HCT116 (cell line): ENCODE measurements at regions not wholly inside any gene's neighbourhood (a gene's known extent, or its start where the extent isn't known, plus 50 kb on each side); places are given as distances from the start of the nearest gene placed in this dataset.

ENCODE experiments used
- ATAC-seq: fragments of 200-7000 bp; cut with Tn5 transposase; 2 replicates; pipeline ENCODE4 v1.9.1; 2020; ENCODE audit warnings: mild to moderate bottlenecking, moderate library complexity
- BruUV-seq: library from RNA; stranded (reverse); fragments of 400-500 nt; replicated peaks from 2 replicates; lab custom pipeline; 2021; lab: Mats Ljungman, UMichigan
- CTCF ChIA-PET: fragments of 300-600 bp; sonication (Branson Sonifier 250); formaldehyde crosslinking; loops from one replicate; lab custom pipeline; 2021; ENCODE audit warnings: antibody characterized with exemption; lab: Charles Lee
- POLR2A ChIA-PET: fragments of 300-600, 350-600 bp; sonication (Branson Sonifier 250); formaldehyde crosslinking; loops from one replicate; lab custom pipeline; 2021; ENCODE audit warnings: antibody characterized with exemption; lab: Charles Lee
- RAD21 ChIA-PET, 2 experiments: fragments of 300-600 bp; sonication (Branson Sonifier 250); formaldehyde crosslinking; loops; one replicate each; lab custom pipeline; 2023; ENCODE audit warnings: low total read pairs in 2 of 2; ENCODE audit not compliant: uncharacterized antibody in 2 of 2, unreplicated experiment in 2 of 2, low non-redundant PET in 1 of 2; lab: Charles Lee
- DNase-seq: peaks from one replicate; pipeline ENCODE4 v3.0.0-alpha.2; 2010; ENCODE audit warnings: low read depth, low spot score
- H2AFZ ChIP-seq: fragments of 200-600 bp; shearing (Covaris generic), sonication (generic); 2 replicates; pipeline ENCODE4 v1.6.1; 2017; ENCODE audit warnings: low read depth, mixed run types, mixed read lengths, antibody characterized with exemption, low read length; ENCODE audit not compliant: poor library complexity, severe bottlenecking
- H3K27ac ChIP-seq: 2 replicates; pipeline ENCODE4 v1.5.1; 2012; ENCODE audit warnings: low read depth, low read length
- H3K27me3 ChIP-seq: fragments of 200-600 bp; sonication (generic); 2 replicates; pipeline ENCODE4 v1.6.1; 2016; ENCODE audit warnings: mixed run types, low read length, mixed read lengths; ENCODE audit not compliant: insufficient read depth
- H3K36me3 ChIP-seq, 2 experiments: fragments of 200-500 bp in 1 of 2; fragments of 200-600 bp in 1 of 2; sonication (Bioruptor generic) in 1 of 2; sonication (generic) in 1 of 2; 2 replicates each; pipeline versions ENCODE4 v1.5.1 to v1.6.1; 2014 to 2016; ENCODE audit warnings: low read length in 2 of 2, inconsistent platforms in 1 of 2, mixed read lengths in 1 of 2, mixed run types in 1 of 2; ENCODE audit not compliant: insufficient read depth in 2 of 2, control insufficient read depth in 1 of 2
- H3K4me1 ChIP-seq, 2 experiments: fragments of 200-600 bp in 1 of 2; sonication (generic) in 1 of 2; 2 replicates each; pipeline versions ENCODE4 v1.5.1 to v1.6.1; 2012 to 2017; ENCODE audit warnings: low read length in 2 of 2, inconsistent platforms in 1 of 2, mild to moderate bottlenecking in 1 of 2, mixed read lengths in 1 of 2, mixed run types in 1 of 2, moderate library complexity in 1 of 2; ENCODE audit not compliant: insufficient read depth in 2 of 2, control insufficient read depth in 1 of 2
- H3K4me2 ChIP-seq: fragments of 200-600 bp; sonication (generic); 2 replicates; pipeline ENCODE4 v1.6.1; 2017; ENCODE audit warnings: mixed run types, low read length, mixed read lengths
- H3K4me3 ChIP-seq, 2 experiments: fragments of 200-600 bp in 1 of 2; sonication (generic) in 1 of 2; replicated peaks in 1 of 2; 2 replicates each; pipeline ENCODE4 v1.5.1; 2011 to 2016; ENCODE audit warnings: low read length in 2 of 2, control low read depth in 1 of 2, low read depth in 1 of 2, mild to moderate bottlenecking in 1 of 2, mixed read lengths in 1 of 2, mixed run types in 1 of 2
- H3K79me2 ChIP-seq: fragments of 200-600 bp; sonication (generic); 2 replicates; pipeline ENCODE4 v1.6.1; 2017; ENCODE audit warnings: mild to moderate bottlenecking, mixed run types, low read length, moderate library complexity, mixed read lengths; ENCODE audit not compliant: insufficient read depth
- H3K9ac ChIP-seq: fragments of 200-600 bp; sonication (generic); 2 replicates; pipeline ENCODE4 v1.6.1; 2016; ENCODE audit warnings: low read length, mixed read lengths
- H3K9me2 ChIP-seq: fragments of 200-600 bp; sonication (generic), shearing (Covaris generic); 2 replicates; pipeline ENCODE4 v1.6.1; 2017; ENCODE audit warnings: mixed run types, mild to moderate bottlenecking, moderate library complexity; ENCODE audit not compliant: insufficient read depth
- H3K9me3 ChIP-seq, 2 experiments: fragments of 200-500 bp in 1 of 2; fragments of 200-600 bp in 1 of 2; sonication (Bioruptor generic) in 1 of 2; sonication (generic) in 1 of 2; 2 replicates each; pipeline ENCODE4 v1.6.1; 2014 to 2017; ENCODE audit warnings: low read length in 2 of 2, mixed read lengths in 2 of 2, inconsistent platforms in 1 of 2, low read depth in 1 of 2, mild to moderate bottlenecking in 1 of 2, mixed run types in 1 of 2, moderate library complexity in 1 of 2; ENCODE audit not compliant: control insufficient read depth in 1 of 2, insufficient read depth in 1 of 2
- H4K20me1 ChIP-seq: fragments of 200-600 bp; sonication (generic), shearing (Covaris generic); 2 replicates; pipeline ENCODE4 v1.6.1; 2017; ENCODE audit warnings: mixed run types, mild to moderate bottlenecking, moderate library complexity; ENCODE audit not compliant: insufficient read depth
- CBX3 ChIP-seq: IDR thresholded peaks from 2 replicates; pipeline ENCODE4 v1.6.1; 2012; ENCODE audit warnings: low read depth
- CEBPB ChIP-seq: IDR thresholded peaks from 2 replicates; pipeline ENCODE4 v1.6.1; 2012; ENCODE audit warnings: low read depth
- ELF1 ChIP-seq: IDR thresholded peaks from 2 replicates; pipeline ENCODE4 v1.6.1; 2012; ENCODE audit warnings: low read depth, borderline replicate concordance
- EZH2 ChIP-seq: fragments of 200-600 bp; sonication (generic); IDR thresholded peaks from 2 replicates; pipeline ENCODE4 v1.6.1; 2017; ENCODE audit warnings: antibody characterized with exemption, mixed run types
- EZH2phosphoT487 ChIP-seq: fragments of 200-600 bp; IDR thresholded peaks from 2 replicates; pipeline ENCODE4 v1.6.1; 2018; ENCODE audit warnings: antibody characterized with exemption, borderline replicate concordance
- FOSL1 ChIP-seq: IDR thresholded peaks from 2 replicates; pipeline ENCODE4 v1.6.1; 2012; ENCODE audit warnings: low read depth
- POLR2AphosphoS5 ChIP-seq: IDR thresholded peaks from 2 replicates; pipeline ENCODE4 v1.6.1; 2011; ENCODE audit warnings: mild to moderate bottlenecking, low read depth, low read length, moderate library complexity
- RAD21 ChIP-seq: IDR thresholded peaks from 2 replicates; pipeline ENCODE4 v1.6.1; 2012; ENCODE audit warnings: low read depth, mild to moderate bottlenecking
- SIN3A ChIP-seq: IDR thresholded peaks from 2 replicates; pipeline ENCODE4 v1.6.1; 2012; ENCODE audit warnings: low read depth
- SP1 ChIP-seq: IDR thresholded peaks from 2 replicates; pipeline ENCODE4 v1.6.1; 2012; ENCODE audit warnings: low read depth
- SRF ChIP-seq: IDR thresholded peaks from 2 replicates; pipeline ENCODE4 v1.6.1; 2012; ENCODE audit warnings: low read depth
- YY1 ChIP-seq: IDR thresholded peaks from 2 replicates; pipeline ENCODE4 v1.6.1; 2011; ENCODE audit warnings: low read length, low read depth, moderate library complexity, mild to moderate bottlenecking; ENCODE audit not compliant: insufficient replicate concordance; ENCODE audit errors: extremely low read depth
- ZFX ChIP-seq: fragments of 450-650 bp; IDR thresholded peaks from 2 replicates; pipeline ENCODE4 v1.6.1; 2017
- ZNF274 ChIP-seq: fragments of 200-500 bp; sonication (Bioruptor generic); IDR thresholded peaks from 2 replicates; pipeline ENCODE4 v1.6.1; 2014; ENCODE audit warnings: mild to moderate bottlenecking, low read depth, low read length, inconsistent platforms
- intact Hi-C: fragments of 100-400 bp; cut with micrococcal nuclease; formaldehyde crosslinking; loops from 2 replicates; pipeline ENCODE4 v1.10.0; 2022
- TF ChIP-seq, protein P1 (sequence below): IDR thresholded peaks from 2 replicates; pipeline ENCODE4 v1.6.1; 2011; ENCODE audit warnings: mild to moderate bottlenecking, low read length, moderate library complexity; ENCODE audit not compliant: insufficient replicate concordance; ENCODE audit errors: extremely low read depth
- TF ChIP-seq, protein P2 (sequence below), 3 experiments: fragments of 200-600 bp in 1 of 3; sonication (generic) in 1 of 3; IDR thresholded peaks in 2 of 3; conservative IDR thresholded peaks in 1 of 3; 2 replicates each; pipeline ENCODE4 v1.5.1; 2012 to 2017; ENCODE audit warnings: low read depth in 2 of 3, low read length in 2 of 3, antibody characterized with exemption in 1 of 3, borderline replicate concordance in 1 of 3, control low read depth in 1 of 3, mild to moderate bottlenecking in 1 of 3, mixed read lengths in 1 of 3, mixed run types in 1 of 3, moderate library complexity in 1 of 3; ENCODE audit not compliant: insufficient read depth in 1 of 3
- TF ChIP-seq, protein P3 (sequence below): IDR thresholded peaks from 2 replicates; pipeline ENCODE4 v1.6.1; 2012
- TF ChIP-seq, protein P4 (sequence below): IDR thresholded peaks from 2 replicates; pipeline ENCODE4 v1.6.1; 2012
- TF ChIP-seq, protein P5 (sequence below): IDR thresholded peaks from 2 replicates; pipeline ENCODE4 v1.6.1; 2012; ENCODE audit warnings: low read depth

DNA sequence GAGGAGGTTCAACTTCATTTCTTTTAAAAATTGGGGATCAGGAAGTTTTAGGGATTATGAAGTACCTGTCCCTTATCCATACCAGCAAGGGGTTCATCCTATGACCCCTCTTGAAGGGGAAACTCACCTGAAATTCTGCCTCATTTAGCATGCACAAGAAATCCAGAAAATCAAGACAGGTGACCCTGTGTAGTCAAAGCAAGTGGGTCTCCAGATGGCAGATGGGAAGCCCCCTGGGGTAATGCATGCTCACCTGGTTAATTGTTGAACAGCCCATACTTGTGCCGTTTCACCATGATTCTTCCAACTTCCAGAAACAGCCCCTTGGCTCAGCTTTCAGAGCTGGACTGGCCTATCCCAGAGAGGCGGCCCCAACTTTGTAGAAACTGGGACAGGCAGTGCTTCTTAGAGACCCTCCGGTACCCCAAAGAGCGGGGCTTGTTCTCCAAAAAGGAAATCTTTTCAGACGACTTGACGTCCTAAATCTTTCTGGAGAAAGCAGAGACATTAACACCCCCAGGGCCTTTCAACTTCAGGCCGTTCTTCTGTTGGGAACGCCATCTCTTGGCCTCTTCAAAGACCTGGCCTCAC lies 66.3 kb upstream of the ESRRB start:
- Histone ChIP-seq H3K9ac (no peak overlapping the region), H3K4me1 (no peaks in the 10 kb centered on the region), H3K79me2 (no peaks in the 10 kb centered on the region), H3K27me3 (no peaks in the 10 kb centered on the region), H3K4me2 (no peak overlapping the region), H4K20me1 (no peaks in the 10 kb centered on the region), H2AFZ (no peak overlapping the region), H3K36me3 (no peaks in the 10 kb centered on the region), H3K27ac (no peak overlapping the region), H3K4me3 (no peak overlapping the region), H3K9me2 (no peaks in the 10 kb centered on the region), H3K9me3 (no peaks in the 10 kb centered on the region)
- ChIA-PET POLR2A (no interaction called here), CTCF (no interaction called here), RAD21 (no interaction called here)
- intact Hi-C loops = no loop called here
- ATAC-seq (no peak), DNase-seq (no peak)
- no TSS peak for BruUV-seq
- TF ChIP-seq YY1 = no peak
- TF ChIP-seq ZNF274 = no peak
- TF ChIP-seq SIN3A = no peak
- TF ChIP-seq EZH2phosphoT487 = no peak
- no peak for TF ChIP-seq SRF
- TF ChIP-seq ELF1 = no peak
- TF ChIP-seq, protein P1, sequence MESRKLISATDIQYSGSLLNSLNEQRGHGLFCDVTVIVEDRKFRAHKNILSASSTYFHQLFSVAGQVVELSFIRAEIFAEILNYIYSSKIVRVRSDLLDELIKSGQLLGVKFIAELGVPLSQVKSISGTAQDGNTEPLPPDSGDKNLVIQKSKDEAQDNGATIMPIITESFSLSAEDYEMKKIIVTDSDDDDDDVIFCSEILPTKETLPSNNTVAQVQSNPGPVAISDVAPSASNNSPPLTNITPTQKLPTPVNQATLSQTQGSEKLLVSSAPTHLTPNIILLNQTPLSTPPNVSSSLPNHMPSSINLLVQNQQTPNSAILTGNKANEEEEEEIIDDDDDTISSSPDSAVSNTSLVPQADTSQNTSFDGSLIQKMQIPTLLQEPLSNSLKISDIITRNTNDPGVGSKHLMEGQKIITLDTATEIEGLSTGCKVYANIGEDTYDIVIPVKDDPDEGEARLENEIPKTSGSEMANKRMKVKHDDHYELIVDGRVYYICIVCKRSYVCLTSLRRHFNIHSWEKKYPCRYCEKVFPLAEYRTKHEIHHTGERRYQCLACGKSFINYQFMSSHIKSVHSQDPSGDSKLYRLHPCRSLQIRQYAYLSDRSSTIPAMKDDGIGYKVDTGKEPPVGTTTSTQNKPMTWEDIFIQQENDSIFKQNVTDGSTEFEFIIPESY = no peak
- no peak for TF ChIP-seq CEBPB
- TF ChIP-seq, protein P2, sequence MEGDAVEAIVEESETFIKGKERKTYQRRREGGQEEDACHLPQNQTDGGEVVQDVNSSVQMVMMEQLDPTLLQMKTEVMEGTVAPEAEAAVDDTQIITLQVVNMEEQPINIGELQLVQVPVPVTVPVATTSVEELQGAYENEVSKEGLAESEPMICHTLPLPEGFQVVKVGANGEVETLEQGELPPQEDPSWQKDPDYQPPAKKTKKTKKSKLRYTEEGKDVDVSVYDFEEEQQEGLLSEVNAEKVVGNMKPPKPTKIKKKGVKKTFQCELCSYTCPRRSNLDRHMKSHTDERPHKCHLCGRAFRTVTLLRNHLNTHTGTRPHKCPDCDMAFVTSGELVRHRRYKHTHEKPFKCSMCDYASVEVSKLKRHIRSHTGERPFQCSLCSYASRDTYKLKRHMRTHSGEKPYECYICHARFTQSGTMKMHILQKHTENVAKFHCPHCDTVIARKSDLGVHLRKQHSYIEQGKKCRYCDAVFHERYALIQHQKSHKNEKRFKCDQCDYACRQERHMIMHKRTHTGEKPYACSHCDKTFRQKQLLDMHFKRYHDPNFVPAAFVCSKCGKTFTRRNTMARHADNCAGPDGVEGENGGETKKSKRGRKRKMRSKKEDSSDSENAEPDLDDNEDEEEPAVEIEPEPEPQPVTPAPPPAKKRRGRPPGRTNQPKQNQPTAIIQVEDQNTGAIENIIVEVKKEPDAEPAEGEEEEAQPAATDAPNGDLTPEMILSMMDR (IDR thresholded peaks at IDR 0.05 in 2 of 3, conservative IDR thresholded peaks at IDR 0.05 in 1 of 3; ENCODE audit: borderline replicate concordance in 1 of 3, insufficient read depth in 1 of 3, low read depth in 2 of 3, low read length in 2 of 3) = no peak
- TF ChIP-seq POLR2AphosphoS5 = no peak
- TF ChIP-seq CBX3 = no peak
- no peak for TF ChIP-seq ZFX
- TF ChIP-seq EZH2 = no peak
- TF ChIP-seq, protein P3, sequence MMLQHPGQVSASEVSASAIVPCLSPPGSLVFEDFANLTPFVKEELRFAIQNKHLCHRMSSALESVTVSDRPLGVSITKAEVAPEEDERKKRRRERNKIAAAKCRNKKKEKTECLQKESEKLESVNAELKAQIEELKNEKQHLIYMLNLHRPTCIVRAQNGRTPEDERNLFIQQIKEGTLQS = no peak
- no peak for TF ChIP-seq FOSL1
- TF ChIP-seq, protein P4, sequence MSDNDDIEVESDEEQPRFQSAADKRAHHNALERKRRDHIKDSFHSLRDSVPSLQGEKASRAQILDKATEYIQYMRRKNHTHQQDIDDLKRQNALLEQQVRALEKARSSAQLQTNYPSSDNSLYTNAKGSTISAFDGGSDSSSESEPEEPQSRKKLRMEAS = no peak
- TF ChIP-seq, protein P5, sequence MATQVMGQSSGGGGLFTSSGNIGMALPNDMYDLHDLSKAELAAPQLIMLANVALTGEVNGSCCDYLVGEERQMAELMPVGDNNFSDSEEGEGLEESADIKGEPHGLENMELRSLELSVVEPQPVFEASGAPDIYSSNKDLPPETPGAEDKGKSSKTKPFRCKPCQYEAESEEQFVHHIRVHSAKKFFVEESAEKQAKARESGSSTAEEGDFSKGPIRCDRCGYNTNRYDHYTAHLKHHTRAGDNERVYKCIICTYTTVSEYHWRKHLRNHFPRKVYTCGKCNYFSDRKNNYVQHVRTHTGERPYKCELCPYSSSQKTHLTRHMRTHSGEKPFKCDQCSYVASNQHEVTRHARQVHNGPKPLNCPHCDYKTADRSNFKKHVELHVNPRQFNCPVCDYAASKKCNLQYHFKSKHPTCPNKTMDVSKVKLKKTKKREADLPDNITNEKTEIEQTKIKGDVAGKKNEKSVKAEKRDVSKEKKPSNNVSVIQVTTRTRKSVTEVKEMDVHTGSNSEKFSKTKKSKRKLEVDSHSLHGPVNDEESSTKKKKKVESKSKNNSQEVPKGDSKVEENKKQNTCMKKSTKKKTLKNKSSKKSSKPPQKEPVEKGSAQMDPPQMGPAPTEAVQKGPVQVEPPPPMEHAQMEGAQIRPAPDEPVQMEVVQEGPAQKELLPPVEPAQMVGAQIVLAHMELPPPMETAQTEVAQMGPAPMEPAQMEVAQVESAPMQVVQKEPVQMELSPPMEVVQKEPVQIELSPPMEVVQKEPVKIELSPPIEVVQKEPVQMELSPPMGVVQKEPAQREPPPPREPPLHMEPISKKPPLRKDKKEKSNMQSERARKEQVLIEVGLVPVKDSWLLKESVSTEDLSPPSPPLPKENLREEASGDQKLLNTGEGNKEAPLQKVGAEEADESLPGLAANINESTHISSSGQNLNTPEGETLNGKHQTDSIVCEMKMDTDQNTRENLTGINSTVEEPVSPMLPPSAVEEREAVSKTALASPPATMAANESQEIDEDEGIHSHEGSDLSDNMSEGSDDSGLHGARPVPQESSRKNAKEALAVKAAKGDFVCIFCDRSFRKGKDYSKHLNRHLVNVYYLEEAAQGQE = no peak
- no peak for TF ChIP-seq SP1
- TF ChIP-seq RAD21 = no peak
